Ishikawa (cell line): ENCODE measurements at regions not wholly inside any gene's neighbourhood (a gene's known extent, or its start where the extent isn't known, plus 50 kb on each side); places are given as distances from the start of the nearest gene placed in this dataset.

Source experiments
- CEBPB ChIP-seq: IDR thresholded peaks from 2 replicates; pipeline ENCODE4 v1.6.1; 2012
- EGR1 ChIP-seq: IDR thresholded peaks from 2 replicates; pipeline ENCODE4 v1.6.1; 2012
- EP300 ChIP-seq: IDR thresholded peaks from 2 replicates; pipeline ENCODE4 v1.6.1; 2012; ENCODE audit warnings: borderline replicate concordance
- FOXM1 ChIP-seq: IDR thresholded peaks from 2 replicates; pipeline ENCODE4 v1.6.1; 2012; ENCODE audit warnings: low read depth, borderline replicate concordance
- NFIC ChIP-seq: IDR thresholded peaks from 2 replicates; pipeline ENCODE4 v1.6.1; 2012
- RAD21 ChIP-seq: IDR thresholded peaks from 2 replicates; pipeline ENCODE4 v1.6.1; 2012; ENCODE audit warnings: low read depth
- TAF1 ChIP-seq: IDR thresholded peaks from 2 replicates; pipeline ENCODE4 v1.6.1; 2012; ENCODE audit warnings: low read depth, mild to moderate bottlenecking
- TCF12 ChIP-seq: IDR thresholded peaks from 2 replicates; pipeline ENCODE4 v1.6.1; 2012; ENCODE audit warnings: low read depth
- TEAD4 ChIP-seq: IDR thresholded peaks from 2 replicates; pipeline ENCODE4 v1.6.1; 2012
- YY1 ChIP-seq: IDR thresholded peaks from 2 replicates; pipeline ENCODE4 v1.6.1; 2012; ENCODE audit warnings: low read depth
- TF ChIP-seq, protein P1 (sequence below): IDR thresholded peaks from 2 replicates; pipeline ENCODE4 v1.6.1; 2012
- TF ChIP-seq, protein P2 (sequence below): IDR thresholded peaks from 2 replicates; pipeline ENCODE4 v1.6.1; 2012
- TF ChIP-seq, protein P3 (sequence below): IDR thresholded peaks from 2 replicates; pipeline ENCODE4 v1.6.1; 2012; ENCODE audit warnings: low read depth, mild to moderate bottlenecking

DNA sequence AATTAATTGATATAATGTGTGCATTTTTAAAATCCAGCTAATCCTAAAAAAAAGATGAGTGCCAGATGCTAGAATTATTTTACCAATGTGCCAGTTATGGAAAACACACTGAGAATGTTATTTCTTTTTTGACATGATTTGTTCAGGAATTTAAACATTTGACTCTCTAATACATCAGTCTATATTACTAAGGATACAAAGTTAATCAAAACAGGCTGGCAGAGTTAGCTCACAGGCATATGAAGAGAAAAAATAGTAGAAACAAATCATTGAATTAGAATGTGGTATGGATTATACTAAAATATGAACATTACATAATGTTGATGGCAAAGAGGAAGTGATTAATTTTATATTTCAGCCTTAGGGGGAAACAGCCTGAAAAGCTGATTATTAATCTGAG, 368.3 kb upstream of the GJE1 start:
- TF ChIP-seq EGR1 (no peak), EP300 (no peak), TEAD4 (no peak), RAD21 (no peak), TAF1 (no peak), YY1 (no peak), TCF12 (no peak), NFIC (no peak), CEBPB (no peak), FOXM1 (no peak)
- TF ChIP-seq, protein P1, sequence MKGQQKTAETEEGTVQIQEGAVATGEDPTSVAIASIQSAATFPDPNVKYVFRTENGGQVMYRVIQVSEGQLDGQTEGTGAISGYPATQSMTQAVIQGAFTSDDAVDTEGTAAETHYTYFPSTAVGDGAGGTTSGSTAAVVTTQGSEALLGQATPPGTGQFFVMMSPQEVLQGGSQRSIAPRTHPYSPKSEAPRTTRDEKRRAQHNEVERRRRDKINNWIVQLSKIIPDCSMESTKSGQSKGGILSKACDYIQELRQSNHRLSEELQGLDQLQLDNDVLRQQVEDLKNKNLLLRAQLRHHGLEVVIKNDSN, result no peak
- TF ChIP-seq, protein P2, sequence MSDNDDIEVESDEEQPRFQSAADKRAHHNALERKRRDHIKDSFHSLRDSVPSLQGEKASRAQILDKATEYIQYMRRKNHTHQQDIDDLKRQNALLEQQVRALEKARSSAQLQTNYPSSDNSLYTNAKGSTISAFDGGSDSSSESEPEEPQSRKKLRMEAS, result no peak
- TF ChIP-seq, protein P3, sequence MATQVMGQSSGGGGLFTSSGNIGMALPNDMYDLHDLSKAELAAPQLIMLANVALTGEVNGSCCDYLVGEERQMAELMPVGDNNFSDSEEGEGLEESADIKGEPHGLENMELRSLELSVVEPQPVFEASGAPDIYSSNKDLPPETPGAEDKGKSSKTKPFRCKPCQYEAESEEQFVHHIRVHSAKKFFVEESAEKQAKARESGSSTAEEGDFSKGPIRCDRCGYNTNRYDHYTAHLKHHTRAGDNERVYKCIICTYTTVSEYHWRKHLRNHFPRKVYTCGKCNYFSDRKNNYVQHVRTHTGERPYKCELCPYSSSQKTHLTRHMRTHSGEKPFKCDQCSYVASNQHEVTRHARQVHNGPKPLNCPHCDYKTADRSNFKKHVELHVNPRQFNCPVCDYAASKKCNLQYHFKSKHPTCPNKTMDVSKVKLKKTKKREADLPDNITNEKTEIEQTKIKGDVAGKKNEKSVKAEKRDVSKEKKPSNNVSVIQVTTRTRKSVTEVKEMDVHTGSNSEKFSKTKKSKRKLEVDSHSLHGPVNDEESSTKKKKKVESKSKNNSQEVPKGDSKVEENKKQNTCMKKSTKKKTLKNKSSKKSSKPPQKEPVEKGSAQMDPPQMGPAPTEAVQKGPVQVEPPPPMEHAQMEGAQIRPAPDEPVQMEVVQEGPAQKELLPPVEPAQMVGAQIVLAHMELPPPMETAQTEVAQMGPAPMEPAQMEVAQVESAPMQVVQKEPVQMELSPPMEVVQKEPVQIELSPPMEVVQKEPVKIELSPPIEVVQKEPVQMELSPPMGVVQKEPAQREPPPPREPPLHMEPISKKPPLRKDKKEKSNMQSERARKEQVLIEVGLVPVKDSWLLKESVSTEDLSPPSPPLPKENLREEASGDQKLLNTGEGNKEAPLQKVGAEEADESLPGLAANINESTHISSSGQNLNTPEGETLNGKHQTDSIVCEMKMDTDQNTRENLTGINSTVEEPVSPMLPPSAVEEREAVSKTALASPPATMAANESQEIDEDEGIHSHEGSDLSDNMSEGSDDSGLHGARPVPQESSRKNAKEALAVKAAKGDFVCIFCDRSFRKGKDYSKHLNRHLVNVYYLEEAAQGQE, result no peak
